Endothelial cell of umbilical vein (primary cell): ENCODE measurements at regions not wholly inside any gene's neighbourhood (a gene's known extent, or its start where the extent isn't known, plus 50 kb on each side); places are given as distances from the start of the nearest gene placed in this dataset.
A peak's percentile ranks its signal among the peaks of the same experiment; 100 is the strongest.

Experiments used
- BruUV-seq: library from RNA; stranded (reverse); fragments of 400-500 nt; replicated peaks from 2 replicates; lab custom pipeline; 2021; lab: Mats Ljungman, UMichigan
- CTCF ChIA-PET: fragments of 300-600, 350-600 bp; sonication (Branson Sonifier 250); formaldehyde crosslinking; loops from one replicate; lab custom pipeline; 2021; ENCODE audit warnings: antibody characterized with exemption, inconsistent platforms; lab: Charles Lee
- POLR2A ChIA-PET: fragments of 300-600, 350-600 bp; sonication (Branson Sonifier 250); formaldehyde crosslinking; loops from one replicate; lab custom pipeline; 2021; ENCODE audit warnings: antibody characterized with exemption, inconsistent platforms; lab: Charles Lee
- DNase-seq: peaks from one replicate; pipeline ENCODE4 v3.0.0-alpha.2; 2011; ENCODE audit warnings: low read depth, low spot score
- FAIRE-seq: peaks from 2 replicates; lab custom pipeline; 2011; peaks lifted over from hg19 to GRCh38; lab: Jason Lieb, UNC
- H2AFZ ChIP-seq: 2 replicates; pipeline ENCODE4 v1.6.0; 2012; ENCODE audit warnings: low read depth, low read length, control low read depth, inconsistent platforms
- H3K27ac ChIP-seq: 2 replicates; pipeline ENCODE4 v1.5.1; 2011; ENCODE audit warnings: low read depth, mild to moderate bottlenecking, control low read depth, low read length, moderate library complexity; ENCODE audit not compliant: insufficient read depth
- H3K27me3 ChIP-seq, 2 experiments: 2 replicates each; pipeline versions ENCODE4 v1.6.0 to v1.6.1; 2011; ENCODE audit warnings: low read length in 2 of 2, mixed read lengths in 1 of 2; ENCODE audit not compliant: control insufficient read depth in 2 of 2, insufficient read depth in 2 of 2
- H3K36me3 ChIP-seq, 2 experiments: 2 replicates in 1 of 2; 3 replicates in 1 of 2; pipeline ENCODE4 v1.5.1; 2011; ENCODE audit warnings: low read length in 2 of 2, mild to moderate bottlenecking in 1 of 2, moderate library complexity in 1 of 2; ENCODE audit not compliant: control insufficient read depth in 2 of 2, insufficient read depth in 2 of 2; ENCODE audit errors: extremely low read depth in 1 of 2
- H3K4me1 ChIP-seq: 3 replicates; pipeline ENCODE4 v1.5.1; 2011; ENCODE audit warnings: mild to moderate bottlenecking, low read length; ENCODE audit not compliant: control insufficient read depth, insufficient read depth; ENCODE audit errors: extremely low read depth
- H3K4me2 ChIP-seq: 2 replicates; pipeline ENCODE4 v1.6.1; 2011; ENCODE audit warnings: low read length, control low read depth, mixed read lengths; ENCODE audit not compliant: insufficient read depth
- H3K4me3 ChIP-seq, 3 experiments: fragments of 200-600 bp in 1 of 3; sonication (generic), shearing (Covaris generic) in 1 of 3; replicated peaks in 1 of 3; 2 replicates each; pipeline ENCODE4 v1.5.1; 2011 to 2016; ENCODE audit warnings: control low read depth in 3 of 3, low read length in 3 of 3, mild to moderate bottlenecking in 2 of 3, inconsistent platforms in 1 of 3, low read depth in 1 of 3, moderate library complexity in 1 of 3; ENCODE audit not compliant: insufficient read depth in 1 of 3
- H3K79me2 ChIP-seq: 2 replicates; pipeline ENCODE4 v1.6.0; 2012; ENCODE audit warnings: low read length, inconsistent platforms; ENCODE audit not compliant: control insufficient read depth, insufficient read depth
- H3K9ac ChIP-seq: replicated peaks from 2 replicates; pipeline ENCODE3; 2011; ENCODE audit warnings: low read length, control low read depth; ENCODE audit not compliant: insufficient read depth; ENCODE audit errors: extremely low read depth
- H3K9me1 ChIP-seq: replicated peaks from 3 replicates; pipeline ENCODE4 v1.6.0; 2011; ENCODE audit warnings: mild to moderate bottlenecking, low read length; ENCODE audit not compliant: control insufficient read depth, insufficient read depth; ENCODE audit errors: extremely low read depth
- H3K9me3 ChIP-seq: replicated peaks from 2 replicates; pipeline ENCODE4 v1.5.1; 2012; ENCODE audit warnings: low read length, inconsistent platforms; ENCODE audit not compliant: control insufficient read depth, insufficient read depth
- H4K20me1 ChIP-seq: replicated peaks from 2 replicates; pipeline ENCODE3; 2011; ENCODE audit warnings: mild to moderate bottlenecking, low read length; ENCODE audit not compliant: control insufficient read depth, insufficient read depth; ENCODE audit errors: extremely low read depth
- CTCF ChIP-seq, 2 donors: IDR thresholded peaks; 1 replicate in 1 of 2; 2 replicates in 1 of 2; pipeline ENCODE4 v1.5.1; 2011; ENCODE audit warnings: low read length in 2 of 2, mild to moderate bottlenecking in 2 of 2, moderate library complexity in 2 of 2, control low read depth in 1 of 2, inconsistent platforms in 1 of 2, low read depth in 1 of 2; ENCODE audit not compliant: insufficient read depth in 1 of 2; ENCODE audit errors: extremely low read depth in 1 of 2
- EZH2 ChIP-seq: IDR thresholded peaks from 2 replicates; pipeline ENCODE4 v1.6.1; 2012; ENCODE audit warnings: borderline replicate concordance, low read depth, mild to moderate bottlenecking, moderate library complexity, low read length, inconsistent platforms; ENCODE audit not compliant: severe bottlenecking
- FOS ChIP-seq: IDR thresholded peaks from 2 replicates; pipeline ENCODE4 v1.6.1; 2011; ENCODE audit warnings: mild to moderate bottlenecking, low read length, moderate library complexity, borderline replicate concordance; ENCODE audit not compliant: insufficient read depth
- GATA2 ChIP-seq: IDR thresholded peaks from 2 replicates; pipeline ENCODE4 v1.7.0; 2011; ENCODE audit warnings: low read depth, mild to moderate bottlenecking, moderate library complexity, mixed read lengths, low read length; ENCODE audit not compliant: insufficient read length, insufficient read depth
- JUN ChIP-seq: IDR thresholded peaks from 2 replicates; pipeline ENCODE4 v1.6.1; 2011; ENCODE audit warnings: borderline replicate concordance, low read depth; ENCODE audit not compliant: insufficient read length, insufficient read depth
- MYC ChIP-seq: IDR thresholded peaks from one replicate; pipeline ENCODE4 v1.6.1; 2011; ENCODE audit warnings: mild to moderate bottlenecking, low read depth, low read length
- POLR2A ChIP-seq: IDR thresholded peaks from 2 replicates; pipeline ENCODE4 v1.6.1; 2012; ENCODE audit warnings: low read depth, mild to moderate bottlenecking, control low read depth, low read length
- POLR2AphosphoS5 ChIP-seq: IDR thresholded peaks from 2 replicates; pipeline ENCODE4 v1.6.1; 2012; ENCODE audit warnings: low read depth, mild to moderate bottlenecking, control low read depth, low read length, moderate library complexity; ENCODE audit not compliant: insufficient read depth
- dilution Hi-C: fragments of 300-500 bp; cut with MboI; formaldehyde crosslinking; loops from one replicate; pipeline ENCODE4 v1.15.0; 2019; ENCODE audit warnings: low sequenced_read_pairs; ENCODE audit not compliant: extremely low pct_ligation_motif_present
- intact Hi-C: fragments of 100-400 bp; cut with micrococcal nuclease; formaldehyde crosslinking; loops from one replicate; pipeline ENCODE4 v1.10.0; 2022

DNA sequence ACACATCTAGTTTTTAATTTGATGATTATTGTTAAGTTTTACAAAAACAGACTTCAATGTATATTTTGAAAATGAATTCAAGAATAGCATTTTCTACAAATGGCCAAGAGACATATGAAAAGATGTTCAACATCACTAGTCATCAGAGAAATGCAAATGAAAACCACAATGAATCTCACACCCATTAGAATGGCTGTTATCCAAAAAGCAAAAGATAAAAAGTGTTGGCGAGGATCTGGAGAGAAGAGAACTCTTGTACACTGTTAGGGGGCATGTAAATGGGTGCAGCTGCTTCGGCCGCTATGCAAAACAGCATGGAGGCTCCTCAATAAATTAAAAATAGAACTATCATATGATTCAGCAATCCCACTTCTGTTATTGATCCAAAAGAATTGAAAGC lies 185.8 kb upstream of the CCN2 start:
- intact Hi-C loops (no loop called here), dilution Hi-C loops (no loop called here)
- Histone ChIP-seq H3K4me1 (peaks cover 57% of the 10 kb centered on the region), H2AFZ (no peak overlapping the region), H3K79me2 (peaks cover 71% of the 10 kb centered on the region), H3K36me3 (peaks cover 0 to 3% of the 10 kb centered on the region in 2 experiments), H3K9ac (no peak overlapping the region), H3K9me3 (no peaks in the 10 kb centered on the region), H3K4me2 (peak overlapping the region; percentile 100), H3K4me3 (peak overlapping the region in 2 of 3 experiments; percentile 12 to 19), H3K27ac (no peak overlapping the region), H3K9me1 (no peaks in the 10 kb centered on the region), H3K27me3 (no peaks in the 10 kb centered on the region), H4K20me1 (no peaks in the 10 kb centered on the region)
- POLR2A ChIA-PET: interaction anchor here (0.6 to 7.9 kb wide), 2 partner anchors 15 to 188 kb away, joined by 8 to 200 read pairs; partner anchors contain the start of gene CCN2
- TF ChIP-seq MYC (no peak), EZH2 (no peak), POLR2A (no peak), CTCF (IDR thresholded peaks at IDR 0.05; ENCODE audit: extremely low read depth in 1 of 2, insufficient read depth in 1 of 2, low read depth in 1 of 2, low read length in 2 of 2) (no peak), GATA2 (no peak)
- DNase-seq: no peak
- FAIRE-seq: no peak
- CTCF ChIA-PET: no interaction called here
- no TSS peak for BruUV-seq

- H3K4me3 ChIP-seq: peak overlapping the region; percentile 49 to 95 (median 72)
- H3K79me2 ChIP-seq: peaks cover 61% of the 10 kb centered on the region
- H3K4me2 ChIP-seq: peak overlapping the region; percentile 100
- FAIRE-seq: no peak
- peak overlapping the region; percentile 100 for H3K9ac ChIP-seq
- H3K36me3 ChIP-seq: peaks cover 0 to 3% of the 10 kb centered on the region in 2 experiments
- H3K9me1 ChIP-seq: no peaks in the 10 kb centered on the region
- DNase-seq: no peak
- no peak for TF ChIP-seq JUN
- peak; percentile 44 for TF ChIP-seq POLR2AphosphoS5
- no peak for TF ChIP-seq POLR2A
- no peak for TF ChIP-seq FOS
- H3K9me3 ChIP-seq: no peaks in the 10 kb centered on the region
- no peaks in the 10 kb centered on the region for H4K20me1 ChIP-seq
- no TSS peak for BruUV-seq
- ChIA-PET POLR2A (interaction anchor here (1.7 to 7.9 kb wide), 3 partner anchors 73 to 187 kb away, joined by 6 to 200 read pairs (median 23); partner anchors contain the start of gene CCN2), CTCF (interaction anchor here (1.0 kb wide), 1 partner anchor 36 kb away, joined by 3 read pairs; no protein-coding TSS in a partner anchor)
- H2AFZ ChIP-seq: no peak overlapping the region
- intact Hi-C loops: no loop called here
- H3K27ac ChIP-seq: peak overlapping the region; percentile 100
- H3K27me3 ChIP-seq: no peaks in the 10 kb centered on the region
- peaks cover 69% of the 10 kb centered on the region for H3K4me1 ChIP-seq
- dilution Hi-C loops: no loop called here
Observed at GRCh38 chr6:132135409-132135808, 184.2 kb upstream of the CCN2 start.
